Activated naive CD8-positive, alpha-beta T cell treated with anti-CD3 and anti-CD28 coated beads, Interleukin-2, amount 10 ng/mL, durations not matched to agents 7 days and 5 days (primary cell): ENCODE measurements at regions not wholly inside any gene's neighbourhood (a gene's known extent, or its start where the extent isn't known, plus 50 kb on each side); places are given as distances from the start of the nearest gene placed in this dataset.
"Not testable (repeated sequence)": the region's sequence is repeated elsewhere in the genome, so short reads cannot be mapped to it uniquely, and the experiment has no call there.

ENCODE experiments used
- ATAC-seq: fragments of 150-1000 bp; cut with Tn5 transposase; one replicate; pipeline ENCODE4 v1.10.0; 2021; ENCODE audit warnings: low read depth, moderate library complexity
- POLR2A ChIA-PET: fragments of 350-600 bp; sonication (Branson Sonifier 250); formaldehyde crosslinking; loops from one replicate; lab custom pipeline; 2021; ENCODE audit warnings: antibody characterized with exemption; lab: Charles Lee
- DNase-seq: peaks from one replicate; pipeline ENCODE4 v3.0.0; 2021
- H3K27ac Mint-ChIP-seq: one replicate; pipeline ENCODE4 v1.8.0; 2022; ENCODE audit warnings: mild to moderate bottlenecking, mixed read lengths
- H3K27me3 Mint-ChIP-seq: one replicate; pipeline ENCODE4 v1.8.0; 2022; ENCODE audit warnings: mild to moderate bottlenecking, moderate library complexity, mixed read lengths
- H3K36me3 Mint-ChIP-seq: one replicate; pipeline ENCODE4 v1.8.0; 2021; ENCODE audit warnings: mild to moderate bottlenecking, mixed read lengths
- H3K4me1 Mint-ChIP-seq: one replicate; pipeline ENCODE4 v1.8.0; 2021; ENCODE audit warnings: mixed read lengths
- H3K4me3 Mint-ChIP-seq: one replicate; pipeline ENCODE4 v1.8.0; 2022; ENCODE audit warnings: mild to moderate bottlenecking, moderate library complexity, mixed read lengths
- H3K9me3 Mint-ChIP-seq: one replicate; pipeline ENCODE4 v1.8.0; 2021; ENCODE audit warnings: mixed read lengths

GRCh38 chr1:196115646-196116045 lies 492.6 kb downstream of the KCNT2 start:
- H3K9me3 Mint-ChIP-seq: no peaks in the 10 kb centered on the region
- H3K36me3 Mint-ChIP-seq: no peaks in the 10 kb centered on the region
- ATAC-seq: no peak
- no peak overlapping the region for H3K4me3 Mint-ChIP-seq
- DNase-seq: no peak
- POLR2A ChIA-PET: no interaction called here
- no peak overlapping the region for H3K27ac Mint-ChIP-seq
- no peaks in the 10 kb centered on the region for H3K4me1 Mint-ChIP-seq
- no peaks in the 10 kb centered on the region for H3K27me3 Mint-ChIP-seq

GRCh38 chr1:196114193-196114592 lies 494.0 kb downstream of the KCNT2 start:
- ATAC-seq: no peak
- no peak overlapping the region for H3K4me3 Mint-ChIP-seq
- DNase-seq: no peak
- no peaks in the 10 kb centered on the region for H3K4me1 Mint-ChIP-seq
- H3K36me3 Mint-ChIP-seq: no peaks in the 10 kb centered on the region
- POLR2A ChIA-PET: no interaction called here
- H3K27ac Mint-ChIP-seq: no peak overlapping the region
- peaks cover 2% of the 10 kb centered on the region for H3K9me3 Mint-ChIP-seq
- H3K27me3 Mint-ChIP-seq: no peaks in the 10 kb centered on the region

- not testable (repeated sequence) for H3K9me3 Mint-ChIP-seq, H3K27ac Mint-ChIP-seq, H3K4me1 Mint-ChIP-seq
Measured at GRCh38 chr1:196108990-196109389, 499.2 kb downstream of the KCNT2 start.

GRCh38 chr1:196105901-196106300 lies 502.3 kb downstream of the KCNT2 start:
- H3K4me1 Mint-ChIP-seq: no peaks in the 10 kb centered on the region
- H3K36me3 Mint-ChIP-seq: no peaks in the 10 kb centered on the region
- H3K9me3 Mint-ChIP-seq: peaks cover 10% of the 10 kb centered on the region
- no peak overlapping the region for H3K4me3 Mint-ChIP-seq
- ATAC-seq: no peak
- no peak for DNase-seq
- no peak overlapping the region for H3K27ac Mint-ChIP-seq
- POLR2A ChIA-PET: no interaction called here
- no peaks in the 10 kb centered on the region for H3K27me3 Mint-ChIP-seq

More at GRCh38 chr1:196108990-196109389, 499.2 kb downstream of the KCNT2 start:
- DNase-seq, H3K36me3 Mint-ChIP-seq, H3K4me3 Mint-ChIP-seq, ATAC-seq, H3K27me3 Mint-ChIP-seq, POLR2A ChIA-PET: not testable (repeated sequence)

GRCh38 chr1:196102826-196103225 lies 505.4 kb downstream of the KCNT2 start:
- DNase-seq (no peak), ATAC-seq (no peak)
- no peaks in the 10 kb centered on the region for H3K36me3 Mint-ChIP-seq
- POLR2A ChIA-PET: no interaction called here
- H3K27me3 Mint-ChIP-seq: no peaks in the 10 kb centered on the region
- H3K27ac Mint-ChIP-seq: no peak overlapping the region
- peaks cover 12% of the 10 kb centered on the region for H3K9me3 Mint-ChIP-seq
- no peaks in the 10 kb centered on the region for H3K4me1 Mint-ChIP-seq
- no peak overlapping the region for H3K4me3 Mint-ChIP-seq

- Mint-ChIP-seq H3K4me3 (no peak overlapping the region), H3K4me1 (no peaks in the 10 kb centered on the region), H3K27ac (no peak overlapping the region), H3K27me3 (no peaks in the 10 kb centered on the region), H3K9me3 (peaks cover 9% of the 10 kb centered on the region), H3K36me3 (no peaks in the 10 kb centered on the region)
- POLR2A ChIA-PET: no interaction called here
- DNase-seq (no peak), ATAC-seq (no peak)
Measured at GRCh38 chr1:196098000-196098399, 510.2 kb downstream of the KCNT2 start.

- Mint-ChIP-seq H3K4me1 (no peaks in the 10 kb centered on the region), H3K9me3 (peaks cover 3% of the 10 kb centered on the region), H3K27me3 (no peaks in the 10 kb centered on the region), H3K4me3 (no peak overlapping the region), H3K27ac (no peak overlapping the region), H3K36me3 (no peaks in the 10 kb centered on the region)
- ATAC-seq (no peak), DNase-seq (no peak)
- POLR2A ChIA-PET: no interaction called here
Measured at GRCh38 chr1:196094821-196095220, 513.4 kb downstream of the KCNT2 start.

GRCh38 chr1:196091397-196092135 lies 516.7 kb downstream of the KCNT2 start:
- no peak overlapping the region for H3K4me3 Mint-ChIP-seq
- no peaks in the 10 kb centered on the region for H3K4me1 Mint-ChIP-seq
- POLR2A ChIA-PET: no interaction called here
- DNase-seq (no peak), ATAC-seq (no peak)
- no peaks in the 10 kb centered on the region for H3K9me3 Mint-ChIP-seq
- no peaks in the 10 kb centered on the region for H3K27me3 Mint-ChIP-seq
- no peaks in the 10 kb centered on the region for H3K36me3 Mint-ChIP-seq
- no peak overlapping the region for H3K27ac Mint-ChIP-seq

- no peak for DNase-seq
- Mint-ChIP-seq H3K4me1 (no peaks in the 10 kb centered on the region), H3K4me3 (no peak overlapping the region), H3K27me3 (no peaks in the 10 kb centered on the region), H3K36me3 (no peaks in the 10 kb centered on the region), H3K9me3 (no peaks in the 10 kb centered on the region), H3K27ac (no peak overlapping the region)
- ATAC-seq: no peak
- POLR2A ChIA-PET: no interaction called here
Measured at GRCh38 chr1:196090226-196090625, 518.0 kb downstream of the KCNT2 start.

GRCh38 chr1:196088541-196088940 lies 519.7 kb downstream of the KCNT2 start:
- Mint-ChIP-seq H3K9me3 (no peaks in the 10 kb centered on the region), H3K36me3 (no peaks in the 10 kb centered on the region), H3K4me3 (no peak overlapping the region), H3K27me3 (no peaks in the 10 kb centered on the region), H3K4me1 (no peaks in the 10 kb centered on the region), H3K27ac (no peak overlapping the region)
- no peak for ATAC-seq
- no peak for DNase-seq
- POLR2A ChIA-PET: no interaction called here

GRCh38 chr1:196078691-196079090 lies 529.5 kb downstream of the KCNT2 start:
- DNase-seq (no peak), ATAC-seq (no peak)
- no peak overlapping the region for H3K4me3 Mint-ChIP-seq
- no peaks in the 10 kb centered on the region for H3K4me1 Mint-ChIP-seq
- POLR2A ChIA-PET: no interaction called here
- H3K9me3 Mint-ChIP-seq: no peaks in the 10 kb centered on the region
- H3K36me3 Mint-ChIP-seq: no peaks in the 10 kb centered on the region
- H3K27ac Mint-ChIP-seq: no peak overlapping the region
- no peaks in the 10 kb centered on the region for H3K27me3 Mint-ChIP-seq

- no peak overlapping the region for H3K4me3 Mint-ChIP-seq
- no peaks in the 10 kb centered on the region for H3K4me1 Mint-ChIP-seq
- ATAC-seq (no peak), DNase-seq (no peak)
- POLR2A ChIA-PET: no interaction called here
- no peak overlapping the region for H3K27ac Mint-ChIP-seq
- H3K36me3 Mint-ChIP-seq: no peaks in the 10 kb centered on the region
- H3K9me3 Mint-ChIP-seq: no peaks in the 10 kb centered on the region
- H3K27me3 Mint-ChIP-seq: no peaks in the 10 kb centered on the region
Measured at GRCh38 chr1:196075621-196076020, 532.6 kb downstream of the KCNT2 start.

GRCh38 chr1:196074182-196074581 lies 534.1 kb downstream of the KCNT2 start:
- POLR2A ChIA-PET: no interaction called here
- Mint-ChIP-seq H3K4me3 (no peak overlapping the region), H3K27me3 (no peaks in the 10 kb centered on the region), H3K4me1 (no peaks in the 10 kb centered on the region), H3K36me3 (no peaks in the 10 kb centered on the region), H3K27ac (no peak overlapping the region), H3K9me3 (no peaks in the 10 kb centered on the region)
- ATAC-seq (no peak), DNase-seq (no peak)

- H3K4me1 Mint-ChIP-seq: no peaks in the 10 kb centered on the region
- DNase-seq: no peak
- H3K36me3 Mint-ChIP-seq: no peaks in the 10 kb centered on the region
- ATAC-seq: no peak
- no peaks in the 10 kb centered on the region for H3K27me3 Mint-ChIP-seq
- POLR2A ChIA-PET: no interaction called here
- no peak overlapping the region for H3K27ac Mint-ChIP-seq
- no peaks in the 10 kb centered on the region for H3K9me3 Mint-ChIP-seq
- H3K4me3 Mint-ChIP-seq: no peak overlapping the region
Measured at GRCh38 chr1:196071447-196071846, 536.8 kb downstream of the KCNT2 start.
